Muscle layer of duodenum (tissue), 2 donors: ENCODE measurements at regions not wholly inside any gene's neighbourhood (a gene's known extent, or its start where the extent isn't known, plus 50 kb on each side); places are given as distances from the start of the nearest gene placed in this dataset.
"Not testable (repeated sequence)": the region's sequence is repeated elsewhere in the genome, so short reads cannot be mapped to it uniquely, and the experiment has no call there.

ENCODE experiments used
- H3K27ac ChIP-seq: one replicate; pipeline ENCODE4 v1.7.0; 2013; ENCODE audit warnings: mild to moderate bottlenecking, low read length
- H3K27me3 ChIP-seq: one replicate; pipeline ENCODE4 v1.7.0; 2013; ENCODE audit warnings: low read depth, mild to moderate bottlenecking, control low read depth, low read length
- H3K36me3 ChIP-seq, 2 donors: one replicate each; pipeline ENCODE4 v1.7.0; 2013; ENCODE audit warnings: low read length in 2 of 2, control low read depth in 1 of 2, mild to moderate bottlenecking in 1 of 2; ENCODE audit not compliant: insufficient read depth in 2 of 2, control insufficient read depth in 1 of 2
- H3K4me1 ChIP-seq, 2 donors: one replicate each; pipeline ENCODE4 v1.7.0; 2013; ENCODE audit warnings: low read length in 2 of 2, mild to moderate bottlenecking in 2 of 2, control low read depth in 1 of 2, moderate library complexity in 1 of 2; ENCODE audit not compliant: insufficient read depth in 2 of 2, control insufficient read depth in 1 of 2
- H3K4me3 ChIP-seq, 2 donors: one replicate each; pipeline ENCODE4 v1.7.0; 2013; ENCODE audit warnings: low read length in 2 of 2, low read depth in 1 of 2, mild to moderate bottlenecking in 1 of 2
- H3K9me3 ChIP-seq, 2 donors: one replicate each; pipeline ENCODE4 v1.7.0; 2013; ENCODE audit warnings: low read length in 2 of 2, control low read depth in 1 of 2, mild to moderate bottlenecking in 1 of 2; ENCODE audit not compliant: control insufficient read depth in 1 of 2
- donor health status: healthy.

GRCh38 chr1:101435831-101436511, 199.2 kb downstream of the S1PR1 start:
- Histone ChIP-seq H3K36me3 (no peaks in the 10 kb centered on the region), H3K27me3 (no peaks in the 10 kb centered on the region), H3K27ac (no peak overlapping the region)

GRCh38 chr1:101437800-101438199, 201.0 kb downstream of the S1PR1 start:
- no peaks in the 10 kb centered on the region for H3K4me1 ChIP-seq
- H3K4me3 ChIP-seq, result no peak overlapping the region
- H3K27ac ChIP-seq, result no peak overlapping the region
- no peaks in the 10 kb centered on the region for H3K27me3 ChIP-seq
- no peaks in the 10 kb centered on the region for H3K36me3 ChIP-seq
- H3K9me3 ChIP-seq, result no peaks in the 10 kb centered on the region

More at GRCh38 chr1:101435831-101436511, 199.2 kb downstream of the S1PR1 start:
- no peaks in the 10 kb centered on the region for H3K9me3 ChIP-seq
- H3K4me3 ChIP-seq, result no peak overlapping the region
- no peaks in the 10 kb centered on the region for H3K4me1 ChIP-seq

- H3K4me3 ChIP-seq, result no peak overlapping the region
- no peaks in the 10 kb centered on the region for H3K9me3 ChIP-seq
- H3K4me1 ChIP-seq, result no peaks in the 10 kb centered on the region
- no peak overlapping the region for H3K27ac ChIP-seq
- no peaks in the 10 kb centered on the region for H3K36me3 ChIP-seq
- no peaks in the 10 kb centered on the region for H3K27me3 ChIP-seq
Measured at GRCh38 chr1:101438359-101438758, 201.5 kb downstream of the S1PR1 start.

- H3K9me3 ChIP-seq, result no peaks in the 10 kb centered on the region
- no peak overlapping the region for H3K4me3 ChIP-seq
- H3K27ac ChIP-seq, result no peak overlapping the region
- no peaks in the 10 kb centered on the region for H3K4me1 ChIP-seq
- H3K27me3 ChIP-seq, result no peaks in the 10 kb centered on the region
- H3K36me3 ChIP-seq, result no peaks in the 10 kb centered on the region
Measured at GRCh38 chr1:101440485-101440884, 203.7 kb downstream of the S1PR1 start.

DNA sequence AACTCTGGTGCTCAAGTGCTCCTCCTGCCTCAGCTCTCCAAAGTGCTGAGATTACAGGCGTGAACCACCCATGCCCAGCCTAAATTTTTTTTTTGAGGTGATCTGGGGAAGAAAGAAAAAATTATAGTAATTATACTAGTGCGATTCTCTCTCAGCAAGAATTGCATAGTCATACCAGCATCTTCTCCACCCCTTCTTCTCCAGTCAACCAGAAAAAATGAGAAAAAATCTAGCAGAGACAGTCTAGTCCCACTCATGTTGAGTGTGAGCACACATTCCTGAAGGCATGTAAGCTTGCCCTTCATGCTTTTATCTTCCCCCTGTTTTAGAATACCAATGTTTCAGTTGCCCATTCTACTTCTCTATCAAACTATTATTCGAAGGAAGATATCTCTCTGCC, 207.6 kb downstream of the S1PR1 start:
- no peak overlapping the region for H3K4me3 ChIP-seq
- no peak overlapping the region for H3K27ac ChIP-seq
- H3K9me3 ChIP-seq, result no peaks in the 10 kb centered on the region
- no peaks in the 10 kb centered on the region for H3K36me3 ChIP-seq
- no peaks in the 10 kb centered on the region for H3K4me1 ChIP-seq
- H3K27me3 ChIP-seq, result no peaks in the 10 kb centered on the region

- Histone ChIP-seq H3K27me3 (no peaks in the 10 kb centered on the region), H3K27ac (no peak overlapping the region), H3K4me3 (no peak overlapping the region), H3K4me1 (no peaks in the 10 kb centered on the region), H3K36me3 (no peaks in the 10 kb centered on the region), H3K9me3 (no peaks in the 10 kb centered on the region)
Measured at GRCh38 chr1:101444873-101445618, 208.2 kb downstream of the S1PR1 start.

GRCh38 chr1:101448018-101448417, 211.2 kb downstream of the S1PR1 start:
- Histone ChIP-seq H3K4me1 (no peaks in the 10 kb centered on the region), H3K36me3 (no peaks in the 10 kb centered on the region), H3K4me3 (no peak overlapping the region), H3K27ac (no peak overlapping the region), H3K27me3 (no peaks in the 10 kb centered on the region), H3K9me3 (no peaks in the 10 kb centered on the region)

- not testable (repeated sequence) for H3K4me3 ChIP-seq, H3K4me1 ChIP-seq, H3K36me3 ChIP-seq, H3K9me3 ChIP-seq, H3K27me3 ChIP-seq, H3K27ac ChIP-seq
Measured at GRCh38 chr1:101450691-101451090, 213.9 kb downstream of the S1PR1 start.

- Histone ChIP-seq H3K4me1 (no peaks in the 10 kb centered on the region), H3K4me3 (no peak overlapping the region), H3K27me3 (no peaks in the 10 kb centered on the region), H3K36me3 (no peaks in the 10 kb centered on the region), H3K9me3 (no peaks in the 10 kb centered on the region), H3K27ac (no peak overlapping the region)
Measured at GRCh38 chr1:101451888-101452287, 215.1 kb downstream of the S1PR1 start.

DNA sequence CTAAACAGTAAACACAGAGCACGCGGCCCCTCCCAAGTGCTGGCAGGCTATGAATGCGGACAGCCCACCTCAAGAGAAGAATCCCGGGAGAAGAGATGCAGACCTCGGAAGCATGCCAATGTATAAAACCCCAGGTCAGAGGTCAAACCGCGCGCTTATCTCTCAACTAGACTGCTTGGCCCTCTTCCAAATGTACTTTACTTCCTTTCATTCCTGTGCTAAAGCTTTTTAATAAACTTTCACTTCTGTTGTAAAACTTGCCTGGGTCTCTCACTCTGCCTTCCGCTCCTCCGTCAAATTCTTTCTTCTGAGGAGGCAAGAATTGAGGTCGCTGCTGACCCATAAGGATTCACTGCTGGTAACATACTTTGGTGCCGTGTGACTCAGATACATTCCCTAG, 216.0 kb downstream of the S1PR1 start:
- Histone ChIP-seq H3K4me3 (no peak overlapping the region), H3K36me3 (no peaks in the 10 kb centered on the region), H3K27ac (no peak overlapping the region), H3K9me3 (no peaks in the 10 kb centered on the region), H3K27me3 (no peaks in the 10 kb centered on the region), H3K4me1 (no peaks in the 10 kb centered on the region)

- H3K27me3 ChIP-seq, result no peaks in the 10 kb centered on the region
- H3K27ac ChIP-seq, result no peak overlapping the region
- H3K36me3 ChIP-seq, result no peaks in the 10 kb centered on the region
- no peaks in the 10 kb centered on the region for H3K9me3 ChIP-seq
- no peaks in the 10 kb centered on the region for H3K4me1 ChIP-seq
- no peak overlapping the region for H3K4me3 ChIP-seq
Measured at GRCh38 chr1:101453844-101454243, 217.0 kb downstream of the S1PR1 start.

- H3K27me3 ChIP-seq, result no peaks in the 10 kb centered on the region
- no peaks in the 10 kb centered on the region for H3K9me3 ChIP-seq
- no peak overlapping the region for H3K4me3 ChIP-seq
- no peak overlapping the region for H3K27ac ChIP-seq
- no peaks in the 10 kb centered on the region for H3K4me1 ChIP-seq
- H3K36me3 ChIP-seq, result no peaks in the 10 kb centered on the region
Measured at GRCh38 chr1:101455166-101455565, 218.3 kb downstream of the S1PR1 start.
